K562 (cell line): ENCODE measurements at regions not wholly inside any gene's neighbourhood (a gene's known extent, or its start where the extent isn't known, plus 50 kb on each side); places are given as distances from the start of the nearest gene placed in this dataset.

Source experiments
- ATAC-seq: fragments of 200-7000 bp; cut with Tn5 transposase; 3 replicates; pipeline ENCODE4 v1.9.1; 2020; ENCODE audit warnings: moderate library complexity
- BruUV-seq: library from RNA; stranded (reverse); fragments of 400-500 nt; replicated peaks from 2 replicates; lab custom pipeline; 2021; lab: Mats Ljungman, UMichigan
- CTCF ChIA-PET: fragments of 300-600 bp; formaldehyde crosslinking; extraction: SDS; loops from one replicate; lab custom pipeline; 2021; ENCODE audit warnings: low intra/inter-chr PET ratio; lab: Yijun Ruan, JAX
- POLR2A ChIA-PET: fragments of 300-600, 350-650 bp; sonication (Branson Sonifier 250); formaldehyde crosslinking; extraction: SDS; loops from one replicate; lab custom pipeline; 2021; ENCODE audit warnings: antibody characterized with exemption, inconsistent platforms; lab: Yijun Ruan, JAX
- DNase-seq, 4 experiments: peaks; one replicate each; pipeline versions ENCODE4 v3.0.0 to v3.0.0-alpha.2; 2011 to 2018; ENCODE audit warnings: low spot score in 3 of 4, mixed read lengths in 3 of 4; ENCODE audit errors: extremely low read depth in 1 of 4
- FAIRE-seq: peaks from 2 replicates; lab custom pipeline; 2011; peaks lifted over from hg19 to GRCh38; lab: Jason Lieb, UNC
- H2AFZ ChIP-seq: 2 replicates; pipeline ENCODE4 v1.6.0; 2011; ENCODE audit warnings: low read depth, low read length, control low read depth, inconsistent platforms
- H3K27ac ChIP-seq: fragments of 200-600 bp; 3 replicates; pipeline ENCODE4 v1.8.0; 2011; ENCODE audit warnings: low read depth, mild to moderate bottlenecking, control low read depth, inconsistent platforms, low read length, moderate library complexity, mixed read lengths; ENCODE audit errors: extremely low read depth
- H3K27me3 ChIP-seq, 2 experiments: fragments of 300-600 bp in 1 of 2; 2 replicates in 1 of 2; 3 replicates in 1 of 2; pipeline versions ENCODE4 v1.6.0 to v1.8.0; 2011; ENCODE audit warnings: inconsistent platforms in 2 of 2, low read length in 2 of 2, mild to moderate bottlenecking in 1 of 2, mixed read lengths in 1 of 2, moderate library complexity in 1 of 2; ENCODE audit not compliant: control insufficient read depth in 2 of 2, insufficient read depth in 2 of 2
- H3K36me3 ChIP-seq: fragments of 300-600 bp; 3 replicates; pipeline ENCODE4 v1.8.0; 2011; ENCODE audit warnings: mild to moderate bottlenecking, low read length, inconsistent platforms; ENCODE audit not compliant: control insufficient read depth, insufficient read depth
- H3K4me1 ChIP-seq, 2 experiments: fragments of 200-600 bp in 1 of 2; replicated peaks in 1 of 2; 2 replicates in 1 of 2; 3 replicates in 1 of 2; pipeline versions ENCODE4 v1.5.1 to v1.8.0; 2011; ENCODE audit warnings: inconsistent platforms in 2 of 2, low read length in 2 of 2, mild to moderate bottlenecking in 1 of 2, mixed read lengths in 1 of 2, moderate library complexity in 1 of 2; ENCODE audit not compliant: control insufficient read depth in 2 of 2, insufficient read depth in 2 of 2
- H3K4me2 ChIP-seq: 2 replicates; pipeline ENCODE4 v1.6.1; 2011; ENCODE audit warnings: low read length, control low read depth, inconsistent platforms, mixed read lengths; ENCODE audit not compliant: insufficient read depth
- H3K4me3 ChIP-seq: fragments of 200-600 bp; sonication (generic), shearing (Covaris generic); 2 replicates; pipeline ENCODE4 v1.5.1; 2016; ENCODE audit warnings: control low read depth, inconsistent platforms
- H3K79me2 ChIP-seq: fragments of 200-600 bp; 3 replicates; pipeline ENCODE4 v1.8.0; 2011; ENCODE audit warnings: low read length, inconsistent platforms; ENCODE audit not compliant: control insufficient read depth, insufficient read depth
- H3K9ac ChIP-seq, 2 experiments: 2 replicates each; pipeline versions ENCODE4 v1.6.0 to v1.6.1; 2011; ENCODE audit warnings: low read depth in 2 of 2, low read length in 2 of 2, control low read depth in 1 of 2, inconsistent platforms in 1 of 2, mild to moderate bottlenecking in 1 of 2, mixed read lengths in 1 of 2; ENCODE audit not compliant: insufficient read depth in 1 of 2
- H3K9me1 ChIP-seq: one replicate; pipeline ENCODE4 v1.6.0; 2011; ENCODE audit warnings: inconsistent platforms, mild to moderate bottlenecking, low read length, moderate library complexity; ENCODE audit not compliant: control insufficient read depth, insufficient read depth
- H3K9me3 ChIP-seq: replicated peaks from 2 replicates; pipeline ENCODE4 v1.5.1; 2011; ENCODE audit warnings: low read depth, low read length, inconsistent platforms; ENCODE audit not compliant: control insufficient read depth, insufficient read depth
- H4K20me1 ChIP-seq: replicated peaks from 2 replicates; pipeline ENCODE4 v1.6.1; 2011; ENCODE audit warnings: low read length, inconsistent platforms, mixed read lengths; ENCODE audit not compliant: control insufficient read depth, insufficient read depth
- ASH1L ChIP-seq: fragments of 450-650 bp; IDR thresholded peaks from 2 replicates; pipeline ENCODE4 v1.6.1; 2018; ENCODE audit warnings: borderline replicate concordance, mild to moderate bottlenecking, low read depth; ENCODE audit not compliant: partially characterized antibody
- HNRNPLL ChIP-seq: fragments of 200-400 bp; formaldehyde crosslinking; IDR thresholded peaks from 2 replicates; pipeline ENCODE4 v1.6.1; 2017; ENCODE audit warnings: low read length, low read depth, mild to moderate bottlenecking; ENCODE audit not compliant: poor library complexity, severe bottlenecking
- NBN ChIP-seq: fragments of 450-650 bp; IDR thresholded peaks from 2 replicates; pipeline ENCODE4 v1.6.1; 2016; ENCODE audit warnings: low read depth, mild to moderate bottlenecking
- NCOA6 ChIP-seq: fragments of 450-650 bp; IDR thresholded peaks from 2 replicates; pipeline ENCODE4 v1.6.1; 2017; ENCODE audit warnings: mild to moderate bottlenecking
- NR2C2 ChIP-seq, 2 experiments: fragments of 200-800 bp in 1 of 2; sonication (Bioruptor generic) in 1 of 2; sonication (generic) in 1 of 2; formaldehyde crosslinking in 1 of 2; IDR thresholded peaks; 2 replicates each; pipeline versions ENCODE4 v1.6.1 to v1.8.0; 2016 to 2022; ENCODE audit warnings: mild to moderate bottlenecking in 1 of 2, missing compliant biosample characterization in 1 of 2, missing genetic modification characterization in 1 of 2, missing genetic modification reagents in 1 of 2
- POLR2B ChIP-seq: fragments of 450-650 bp; IDR thresholded peaks from 2 replicates; pipeline ENCODE4 v1.6.1; 2018; ENCODE audit warnings: low read depth; ENCODE audit not compliant: partially characterized antibody
- RBM25 ChIP-seq: fragments of 200-400 bp; formaldehyde crosslinking; IDR thresholded peaks from 2 replicates; pipeline ENCODE4 v1.6.1; 2018; ENCODE audit warnings: low read length, low read depth, moderate library complexity; ENCODE audit not compliant: severe bottlenecking
- ZBTB1 ChIP-seq: sonication (generic); formaldehyde crosslinking; IDR thresholded peaks from 2 replicates; pipeline ENCODE4 v1.8.1; 2023; ENCODE audit warnings: missing genetic modification reagents, low read depth, mild to moderate bottlenecking, borderline replicate concordance
- ZFPM2 ChIP-seq: fragments of 250-450 bp; sonication (Bioruptor Pico); IDR thresholded peaks from 2 replicates; pipeline ENCODE4 v1.5.1; 2022; ENCODE audit warnings: mild to moderate bottlenecking
- ZNF165 ChIP-seq: fragments of 250-450 bp; sonication (Bioruptor Pico); IDR thresholded peaks from 2 replicates; pipeline ENCODE4 v1.4.0; 2020; ENCODE audit warnings: borderline replicate concordance
- ZNF695 ChIP-seq: fragments of 450-650 bp; formaldehyde crosslinking; IDR thresholded peaks from 2 replicates; pipeline ENCODE4 v1.4.0; 2020; ENCODE audit warnings: mild to moderate bottlenecking, moderate library complexity
- WGBS: fragments of 100-300 bp; shearing (Covaris generic); methylation state at CpG from one replicate; pipeline ENCODE4 v1.1.6; 2016; ENCODE audit warnings: low coverage, mixed read lengths; ENCODE audit not compliant: insufficient coverage; ENCODE audit errors: missing lambda C conversion rate; 5-methylcytosine and 5-hydroxymethylcytosine counted together
- in situ Hi-C: fragments of 300-500 bp; cut with MboI; formaldehyde crosslinking; loops from 4 replicates; pipeline ENCODE4 v1.15.0; 2018; ENCODE audit warnings: inconsistent platforms, mixed read lengths
- intact Hi-C: fragments of 100-400 bp; cut with micrococcal nuclease; formaldehyde crosslinking; loops from 2 replicates; pipeline ENCODE4 v1.14.2; 2022
- TF ChIP-seq, protein P1 (sequence below): sonication (generic); formaldehyde crosslinking; IDR thresholded peaks from 2 replicates; pipeline ENCODE4 v1.8.0; 2023; ENCODE audit warnings: mild to moderate bottlenecking, missing genetic modification reagents
- TF ChIP-seq, protein P2 (sequence below), 2 experiments: IDR thresholded peaks; 2 replicates each; pipeline ENCODE4 v1.6.1; 2011; ENCODE audit warnings: borderline replicate concordance in 1 of 2, control low read depth in 1 of 2, low read depth in 1 of 2, low read length in 1 of 2, mild to moderate bottlenecking in 1 of 2, mixed read lengths in 1 of 2, moderate library complexity in 1 of 2; ENCODE audit not compliant: insufficient read depth in 1 of 2, insufficient read length in 1 of 2, poor library complexity in 1 of 2, severe bottlenecking in 1 of 2; ENCODE audit errors: extremely low read depth in 1 of 2

GRCh38 chr20:48414786-48415185, 413.0 kb downstream of the PREX1 start (continued):
- TF ChIP-seq NR2C2 (CRISPR knock-in tag; IDR thresholded peaks at IDR 0.05) = no peak
- TF ChIP-seq NR2C2 (tag; IDR thresholded peaks at IDR 0.05) = no peak
- TF ChIP-seq ASH1L = no peak
- TF ChIP-seq, protein P1, sequence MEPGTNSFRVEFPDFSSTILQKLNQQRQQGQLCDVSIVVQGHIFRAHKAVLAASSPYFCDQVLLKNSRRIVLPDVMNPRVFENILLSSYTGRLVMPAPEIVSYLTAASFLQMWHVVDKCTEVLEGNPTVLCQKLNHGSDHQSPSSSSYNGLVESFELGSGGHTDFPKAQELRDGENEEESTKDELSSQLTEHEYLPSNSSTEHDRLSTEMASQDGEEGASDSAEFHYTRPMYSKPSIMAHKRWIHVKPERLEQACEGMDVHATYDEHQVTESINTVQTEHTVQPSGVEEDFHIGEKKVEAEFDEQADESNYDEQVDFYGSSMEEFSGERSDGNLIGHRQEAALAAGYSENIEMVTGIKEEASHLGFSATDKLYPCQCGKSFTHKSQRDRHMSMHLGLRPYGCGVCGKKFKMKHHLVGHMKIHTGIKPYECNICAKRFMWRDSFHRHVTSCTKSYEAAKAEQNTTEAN (CRISPR knock-in tag) = no peak
- TF ChIP-seq NCOA6 = no peak
- no peak for TF ChIP-seq POLR2B
- no peak for TF ChIP-seq HNRNPLL

DNA sequence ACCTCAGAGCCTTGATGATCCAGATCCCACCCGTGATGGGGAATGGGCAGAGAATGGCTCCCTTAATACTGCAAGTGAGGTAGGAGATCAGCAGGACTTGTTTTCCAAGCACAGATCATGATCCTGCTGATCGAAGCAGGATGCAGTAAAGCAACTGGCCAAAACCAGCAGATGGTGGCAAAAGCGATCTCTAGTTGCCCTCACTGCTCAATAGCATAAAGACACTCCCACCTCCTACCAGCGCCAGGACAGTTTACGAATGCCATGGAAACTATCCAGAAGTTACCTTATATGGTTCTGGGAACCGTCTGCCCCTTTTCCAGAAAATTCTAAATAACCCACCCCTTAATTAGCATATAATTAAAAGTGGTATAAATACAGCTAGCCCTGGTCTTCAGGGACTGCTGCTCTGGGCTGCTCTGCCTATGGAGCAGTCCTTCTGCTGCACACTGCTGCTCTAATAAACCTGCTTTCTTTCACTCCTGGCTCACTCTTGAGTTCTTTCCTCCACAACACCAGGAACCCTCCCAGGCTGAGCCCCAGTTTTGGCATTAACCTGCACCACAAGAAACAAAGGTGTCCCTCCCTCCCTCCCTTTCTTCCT, 415.8 kb downstream of the PREX1 start:
- no peaks in the 10 kb centered on the region for H4K20me1 ChIP-seq

More for the DNA sequence above, 415.8 kb downstream of the PREX1 start:
- no peak for TF ChIP-seq ZBTB1 (CRISPR knock-in tag)
- no peak for TF ChIP-seq ZNF165 (CRISPR knock-in tag)
- TF ChIP-seq NBN = no peak
- no peak for TF ChIP-seq RBM25
- TF ChIP-seq ZFPM2 (CRISPR knock-in tag) = no peak
- TF ChIP-seq, protein P2, sequence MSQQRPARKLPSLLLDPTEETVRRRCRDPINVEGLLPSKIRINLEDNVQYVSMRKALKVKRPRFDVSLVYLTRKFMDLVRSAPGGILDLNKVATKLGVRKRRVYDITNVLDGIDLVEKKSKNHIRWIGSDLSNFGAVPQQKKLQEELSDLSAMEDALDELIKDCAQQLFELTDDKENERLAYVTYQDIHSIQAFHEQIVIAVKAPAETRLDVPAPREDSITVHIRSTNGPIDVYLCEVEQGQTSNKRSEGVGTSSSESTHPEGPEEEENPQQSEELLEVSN (IDR thresholded peaks at IDR 0.05; ENCODE audit: borderline replicate concordance in 1 of 2, extremely low read depth in 1 of 2, insufficient read depth in 1 of 2, insufficient read length in 1 of 2, low read depth in 1 of 2, low read length in 1 of 2, poor library complexity in 1 of 2, severe bottlenecking in 1 of 2) = no peak
- TF ChIP-seq ZNF695 = no peak
- Histone ChIP-seq H3K9ac (no peak overlapping the region), H3K4me2 (no peak overlapping the region), H3K9me3 (no peaks in the 10 kb centered on the region), H3K9me1 (no peaks in the 10 kb centered on the region), H3K27me3 (peaks cover 2 to 7% of the 10 kb centered on the region in 2 experiments; a peak in 2 of 5 replicates), H2AFZ (no peak overlapping the region), H3K4me3 (no peak overlapping the region), H3K36me3 (no peaks in the 10 kb centered on the region), H3K79me2 (no peaks in the 10 kb centered on the region), H3K4me1 (no peaks in the 10 kb centered on the region), H3K27ac (no peak overlapping the region)
- BruUV-seq = no TSS peak
- ChIA-PET POLR2A (no interaction called here), CTCF (no interaction called here)
- in situ Hi-C loops = no loop called here
- no peak for FAIRE-seq
- no peak for ATAC-seq
- WGBS = 0% methylated on average over 6 of the region's 6 CpGs
- DNase-seq = no peak
- intact Hi-C loops = no loop called here
